Activated CD4-positive, alpha-beta memory T cell treated with anti-CD3 and anti-CD28 coated beads for 36 hours (primary cell): ENCODE measurements at regions not wholly inside any gene's neighbourhood (a gene's known extent, or its start where the extent isn't known, plus 50 kb on each side); places are given as distances from the start of the nearest gene placed in this dataset.

Source experiments
- CTCF ChIA-PET: fragments of 350-600 bp; sonication (Branson Sonifier 250); formaldehyde crosslinking; loops from one replicate; lab custom pipeline; 2021; ENCODE audit warnings: antibody characterized with exemption, inconsistent platforms; lab: Charles Lee
- POLR2A ChIA-PET: fragments of 350-600 bp; sonication (Branson Sonifier 250); formaldehyde crosslinking; loops from one replicate; lab custom pipeline; 2021; ENCODE audit warnings: antibody characterized with exemption; lab: Charles Lee
- DNase-seq: peaks from one replicate; pipeline ENCODE4 v3.0.0-alpha.2; 2020
- H3K27ac Mint-ChIP-seq: one replicate; pipeline ENCODE4 v1.8.0; 2021; ENCODE audit warnings: mixed read lengths
- H3K27me3 Mint-ChIP-seq: one replicate; pipeline ENCODE4 v1.8.0; 2021; ENCODE audit warnings: mixed read lengths
- H3K36me3 Mint-ChIP-seq: one replicate; pipeline ENCODE4 v1.8.0; 2021; ENCODE audit warnings: mixed read lengths
- H3K4me1 Mint-ChIP-seq: one replicate; pipeline ENCODE4 v1.8.0; 2021; ENCODE audit warnings: low read depth, mixed read lengths
- H3K4me3 Mint-ChIP-seq: one replicate; pipeline ENCODE4 v1.8.0; 2021; ENCODE audit warnings: mild to moderate bottlenecking, mixed read lengths
- H3K9me3 Mint-ChIP-seq: one replicate; pipeline ENCODE4 v1.8.0; 2021; ENCODE audit warnings: mixed read lengths
- intact Hi-C: fragments of 100-400 bp; cut with micrococcal nuclease; formaldehyde crosslinking; loops from one replicate; pipeline ENCODE4 v1.15.1; 2023

- DNase-seq, result no peak
- Mint-ChIP-seq H3K4me3 (no peak overlapping the region), H3K27ac (no peak overlapping the region), H3K4me1 (peaks cover 28% of the 10 kb centered on the region), H3K9me3 (no peaks in the 10 kb centered on the region), H3K27me3 (no peaks in the 10 kb centered on the region), H3K36me3 (no peaks in the 10 kb centered on the region)
- CTCF ChIA-PET, result no interaction called here
- POLR2A ChIA-PET, result no interaction called here
- intact Hi-C loops, result no loop called here
Measured at GRCh38 chr10:3687510-3688081, 97.4 kb downstream of the KLF6 start.

GRCh38 chr10:3685384-3685783, 99.6 kb downstream of the KLF6 start:
- no peak overlapping the region for H3K27ac Mint-ChIP-seq
- DNase-seq, result no peak
- H3K4me1 Mint-ChIP-seq, result peaks cover 23% of the 10 kb centered on the region
- no peaks in the 10 kb centered on the region for H3K9me3 Mint-ChIP-seq
- H3K27me3 Mint-ChIP-seq, result no peaks in the 10 kb centered on the region
- POLR2A ChIA-PET, result no interaction called here
- no peaks in the 10 kb centered on the region for H3K36me3 Mint-ChIP-seq
- CTCF ChIA-PET, result no interaction called here
- intact Hi-C loops, result loop anchor here (2.0 kb wide), 1 partner anchor 63 kb away; no protein-coding TSS in a partner anchor
- no peak overlapping the region for H3K4me3 Mint-ChIP-seq

- no peak overlapping the region for H3K4me3 Mint-ChIP-seq
- H3K4me1 Mint-ChIP-seq, result peaks cover 18% of the 10 kb centered on the region
- DNase-seq, result no peak
- H3K27ac Mint-ChIP-seq, result no peak overlapping the region
- POLR2A ChIA-PET, result interaction anchor here (0.5 kb wide), 1 partner anchor 970 kb away, joined by 6 read pairs; no protein-coding TSS in a partner anchor
- intact Hi-C loops, result loop anchor here (2.0 kb wide), 1 partner anchor 62 kb away; no protein-coding TSS in a partner anchor
- no peaks in the 10 kb centered on the region for H3K27me3 Mint-ChIP-seq
- CTCF ChIA-PET, result no interaction called here
- H3K36me3 Mint-ChIP-seq, result no peaks in the 10 kb centered on the region
- H3K9me3 Mint-ChIP-seq, result no peaks in the 10 kb centered on the region
Measured at GRCh38 chr10:3684891-3685290, 100.1 kb downstream of the KLF6 start.

- Mint-ChIP-seq H3K36me3 (no peaks in the 10 kb centered on the region), H3K27ac (no peak overlapping the region), H3K4me3 (no peak overlapping the region), H3K9me3 (no peaks in the 10 kb centered on the region), H3K27me3 (no peaks in the 10 kb centered on the region), H3K4me1 (peaks cover 12% of the 10 kb centered on the region)
- ChIA-PET POLR2A (no interaction called here), CTCF (no interaction called here)
- DNase-seq, result no peak
- intact Hi-C loops, result no loop called here
Measured at GRCh38 chr10:3683560-3683959, 101.4 kb downstream of the KLF6 start.

GRCh38 chr10:3682745-3683144, 102.3 kb downstream of the KLF6 start:
- ChIA-PET CTCF (no interaction called here), POLR2A (no interaction called here)
- Mint-ChIP-seq H3K4me3 (no peak overlapping the region), H3K9me3 (no peaks in the 10 kb centered on the region), H3K4me1 (peaks cover 12% of the 10 kb centered on the region), H3K36me3 (no peaks in the 10 kb centered on the region), H3K27me3 (no peaks in the 10 kb centered on the region), H3K27ac (no peak overlapping the region)
- DNase-seq, result no peak
- intact Hi-C loops, result no loop called here

GRCh38 chr10:3681642-3682554, 103.1 kb downstream of the KLF6 start:
- Mint-ChIP-seq H3K27me3 (no peaks in the 10 kb centered on the region), H3K9me3 (no peaks in the 10 kb centered on the region), H3K27ac (no peak overlapping the region), H3K4me1 (peaks cover 12% of the 10 kb centered on the region), H3K36me3 (no peaks in the 10 kb centered on the region), H3K4me3 (no peak overlapping the region)
- intact Hi-C loops, result no loop called here
- ChIA-PET CTCF (no interaction called here), POLR2A (no interaction called here)
- DNase-seq, result no peak

GRCh38 chr10:3679950-3680629, 104.9 kb downstream of the KLF6 start:
- Mint-ChIP-seq H3K27ac (no peak overlapping the region), H3K27me3 (no peaks in the 10 kb centered on the region), H3K9me3 (no peaks in the 10 kb centered on the region), H3K4me3 (no peak overlapping the region), H3K36me3 (no peaks in the 10 kb centered on the region), H3K4me1 (peaks cover 7% of the 10 kb centered on the region)
- ChIA-PET CTCF (no interaction called here), POLR2A (no interaction called here)
- no peak for DNase-seq
- intact Hi-C loops, result no loop called here

GRCh38 chr10:3678629-3679227, 106.3 kb downstream of the KLF6 start:
- POLR2A ChIA-PET, result interaction anchor here (0.6 kb wide), 1 partner anchor 12 kb away, joined by 3 read pairs; no protein-coding TSS in a partner anchor
- no peak overlapping the region for H3K4me3 Mint-ChIP-seq
- no peaks in the 10 kb centered on the region for H3K9me3 Mint-ChIP-seq
- no peaks in the 10 kb centered on the region for H3K27me3 Mint-ChIP-seq
- DNase-seq, result no peak
- intact Hi-C loops, result no loop called here
- CTCF ChIA-PET, result no interaction called here
- no peaks in the 10 kb centered on the region for H3K4me1 Mint-ChIP-seq
- H3K27ac Mint-ChIP-seq, result no peak overlapping the region
- H3K36me3 Mint-ChIP-seq, result no peaks in the 10 kb centered on the region

- Mint-ChIP-seq H3K27me3 (no peaks in the 10 kb centered on the region), H3K4me3 (no peak overlapping the region), H3K9me3 (no peaks in the 10 kb centered on the region), H3K27ac (no peak overlapping the region), H3K36me3 (no peaks in the 10 kb centered on the region), H3K4me1 (no peaks in the 10 kb centered on the region)
- ChIA-PET CTCF (no interaction called here), POLR2A (no interaction called here)
- DNase-seq, result no peak
- intact Hi-C loops, result no loop called here
Measured at GRCh38 chr10:3676564-3676963, 108.4 kb downstream of the KLF6 start.

GRCh38 chr10:3672220-3672619, 112.8 kb downstream of the KLF6 start:
- no peak for DNase-seq
- H3K4me3 Mint-ChIP-seq, result no peak overlapping the region
- H3K4me1 Mint-ChIP-seq, result peaks cover 26% of the 10 kb centered on the region
- no peaks in the 10 kb centered on the region for H3K36me3 Mint-ChIP-seq
- intact Hi-C loops, result no loop called here
- H3K9me3 Mint-ChIP-seq, result no peaks in the 10 kb centered on the region
- H3K27me3 Mint-ChIP-seq, result no peaks in the 10 kb centered on the region
- ChIA-PET POLR2A (no interaction called here), CTCF (interaction anchor here (0.7 kb wide), 1 partner anchor 32 kb away, joined by 3 read pairs; no protein-coding TSS in a partner anchor)
- H3K27ac Mint-ChIP-seq, result no peak overlapping the region

GRCh38 chr10:3671386-3671955, 113.5 kb downstream of the KLF6 start:
- intact Hi-C loops, result no loop called here
- Mint-ChIP-seq H3K9me3 (no peaks in the 10 kb centered on the region), H3K4me1 (peaks cover 33% of the 10 kb centered on the region), H3K27ac (no peak overlapping the region), H3K36me3 (no peaks in the 10 kb centered on the region), H3K27me3 (no peaks in the 10 kb centered on the region), H3K4me3 (no peak overlapping the region)
- no peak for DNase-seq
- POLR2A ChIA-PET, result no interaction called here
- CTCF ChIA-PET, result no interaction called here

- no peaks in the 10 kb centered on the region for H3K9me3 Mint-ChIP-seq
- no peak for DNase-seq
- H3K4me1 Mint-ChIP-seq, result peaks cover 38% of the 10 kb centered on the region
- no peaks in the 10 kb centered on the region for H3K36me3 Mint-ChIP-seq
- POLR2A ChIA-PET, result no interaction called here
- CTCF ChIA-PET, result no interaction called here
- H3K27ac Mint-ChIP-seq, result peak overlapping the region; percentile 79
- peak overlapping the region; percentile 72 for H3K4me3 Mint-ChIP-seq
- no peaks in the 10 kb centered on the region for H3K27me3 Mint-ChIP-seq
- intact Hi-C loops, result loop anchor here (1.0 to 5.0 kb wide), 4 partner anchors 38 to 108 kb away; no protein-coding TSS in a partner anchor
Measured at GRCh38 chr10:3668966-3669330, 116.1 kb downstream of the KLF6 start.
